PFSK-1 (cell line): ENCODE measurements at regions not wholly inside any gene's neighbourhood (a gene's known extent, or its start where the extent isn't known, plus 50 kb on each side); places are given as distances from the start of the nearest gene placed in this dataset.

Experiments used
- POLR2AphosphoS5 ChIP-seq: IDR thresholded peaks from 2 replicates; pipeline ENCODE4 v1.6.1; 2012; ENCODE audit warnings: low read depth, mild to moderate bottlenecking, control low read depth, low read length, moderate library complexity
- REST ChIP-seq, 2 experiments: IDR thresholded peaks; 2 replicates each; pipeline versions ENCODE4 v1.6.1 to v1.8.0; 2011 to 2012; ENCODE audit warnings: low read depth in 2 of 2, low read length in 2 of 2, control low read depth in 1 of 2, inconsistent platforms in 1 of 2, mild to moderate bottlenecking in 1 of 2, moderate library complexity in 1 of 2; ENCODE audit not compliant: insufficient read depth in 1 of 2
- SIN3A ChIP-seq: IDR thresholded peaks from 2 replicates; pipeline ENCODE4 v1.6.1; 2012; ENCODE audit warnings: mild to moderate bottlenecking, low read length, moderate library complexity, borderline replicate concordance; ENCODE audit not compliant: insufficient read depth
- TAF1 ChIP-seq: IDR thresholded peaks from 2 replicates; pipeline ENCODE4 v1.6.1; 2012; ENCODE audit warnings: low read length, control low read depth, borderline replicate concordance; ENCODE audit not compliant: insufficient read depth

- TF ChIP-seq REST (IDR thresholded peaks at IDR 0.05; ENCODE audit: insufficient read depth in 1 of 2, low read depth in 2 of 2, low read length in 2 of 2) (no peak), POLR2AphosphoS5 (no peak), TAF1 (no peak), SIN3A (no peak)
Observed at GRCh38 chr7:131826960-131827359, 270.5 kb upstream of the PODXL start.
